MM.1S (cell line): ENCODE measurements at regions not wholly inside any gene's neighbourhood (a gene's known extent, or its start where the extent isn't known, plus 50 kb on each side); places are given as distances from the start of the nearest gene placed in this dataset.

Source experiments
- DNase-seq: peaks from one replicate; pipeline ENCODE4 v3.0.0-alpha.2; 2015
- H2AFZ ChIP-seq: fragments of 300-600 bp; sonication (generic); 2 replicates; pipeline ENCODE4 v1.6.0; 2016; ENCODE audit warnings: antibody characterized with exemption, low read length
- H3F3A ChIP-seq: fragments of 300-600 bp; sonication (generic); 2 replicates; pipeline ENCODE4 v1.6.1; 2016; ENCODE audit warnings: mild to moderate bottlenecking, antibody characterized with exemption, low read length, moderate library complexity, mixed read lengths; ENCODE audit not compliant: insufficient read depth
- H3K27ac ChIP-seq: fragments of 300-600 bp; sonication (generic); 2 replicates; pipeline ENCODE4 v1.5.1; 2016; ENCODE audit warnings: mild to moderate bottlenecking, low read length
- H3K27me3 ChIP-seq: fragments of 300-600 bp; sonication (generic); replicated peaks from 2 replicates; pipeline ENCODE4 v1.6.0; 2016; ENCODE audit warnings: low read length; ENCODE audit not compliant: insufficient read depth
- H3K36me3 ChIP-seq: fragments of 300-600 bp; sonication (generic); replicated peaks from 2 replicates; pipeline ENCODE4 v1.6.1; 2016; ENCODE audit warnings: mild to moderate bottlenecking, low read length, mixed read lengths; ENCODE audit not compliant: insufficient read depth
- H3K4me1 ChIP-seq: fragments of 300-600 bp; sonication (generic); 2 replicates; pipeline ENCODE4 v1.6.1; 2016; ENCODE audit warnings: low read length, mixed read lengths
- H3K4me2 ChIP-seq: fragments of 300-600 bp; sonication (generic); 2 replicates; pipeline ENCODE4 v1.6.0; 2016; ENCODE audit warnings: low read depth, low read length
- H3K4me3 ChIP-seq: fragments of 300-600 bp; sonication (generic); 2 replicates; pipeline ENCODE4 v1.5.1; 2016; ENCODE audit warnings: low read length, mixed read lengths
- H3K79me2 ChIP-seq: fragments of 300-600 bp; sonication (generic); 2 replicates; pipeline ENCODE4 v1.6.1; 2016; ENCODE audit warnings: mixed run types, low read length, mixed read lengths
- H3K9ac ChIP-seq: fragments of 300-600 bp; sonication (generic); 2 replicates; pipeline ENCODE4 v1.6.1; 2016; ENCODE audit warnings: low read length, mixed read lengths
- H3K9me2 ChIP-seq: fragments of 300-600 bp; sonication (generic); replicated peaks from 2 replicates; pipeline ENCODE4 v1.6.1; 2016; ENCODE audit warnings: mild to moderate bottlenecking, low read length, mixed read lengths; ENCODE audit not compliant: insufficient read depth
- H3K9me3 ChIP-seq: fragments of 300-600 bp; sonication (generic); replicated peaks from 2 replicates; pipeline ENCODE4 v1.6.1; 2016; ENCODE audit warnings: mild to moderate bottlenecking, low read length, mixed read lengths; ENCODE audit not compliant: insufficient read depth
- H4K20me1 ChIP-seq: fragments of 300-600 bp; sonication (generic); 2 replicates; pipeline ENCODE4 v1.6.1; 2016; ENCODE audit warnings: mild to moderate bottlenecking, low read length, moderate library complexity, mixed read lengths; ENCODE audit not compliant: insufficient read depth
- EZH2 ChIP-seq: fragments of 300-600 bp; sonication (generic); optimal IDR thresholded peaks from 2 replicates; pipeline ENCODE3; 2017; ENCODE audit warnings: low read depth, mild to moderate bottlenecking, antibody characterized with exemption, low read length, mixed read lengths
- EZH2phosphoT487 ChIP-seq: fragments of 300-600 bp; sonication (generic); IDR thresholded peaks from 2 replicates; pipeline ENCODE4 v1.6.1; 2018; ENCODE audit warnings: antibody characterized with exemption, low read length
- TF ChIP-seq, protein P1 (sequence below): fragments of 300-600 bp; sonication (generic); IDR thresholded peaks from 2 replicates; pipeline ENCODE4 v1.5.1; 2016; ENCODE audit warnings: antibody characterized with exemption, low read length, mixed read lengths

DNA sequence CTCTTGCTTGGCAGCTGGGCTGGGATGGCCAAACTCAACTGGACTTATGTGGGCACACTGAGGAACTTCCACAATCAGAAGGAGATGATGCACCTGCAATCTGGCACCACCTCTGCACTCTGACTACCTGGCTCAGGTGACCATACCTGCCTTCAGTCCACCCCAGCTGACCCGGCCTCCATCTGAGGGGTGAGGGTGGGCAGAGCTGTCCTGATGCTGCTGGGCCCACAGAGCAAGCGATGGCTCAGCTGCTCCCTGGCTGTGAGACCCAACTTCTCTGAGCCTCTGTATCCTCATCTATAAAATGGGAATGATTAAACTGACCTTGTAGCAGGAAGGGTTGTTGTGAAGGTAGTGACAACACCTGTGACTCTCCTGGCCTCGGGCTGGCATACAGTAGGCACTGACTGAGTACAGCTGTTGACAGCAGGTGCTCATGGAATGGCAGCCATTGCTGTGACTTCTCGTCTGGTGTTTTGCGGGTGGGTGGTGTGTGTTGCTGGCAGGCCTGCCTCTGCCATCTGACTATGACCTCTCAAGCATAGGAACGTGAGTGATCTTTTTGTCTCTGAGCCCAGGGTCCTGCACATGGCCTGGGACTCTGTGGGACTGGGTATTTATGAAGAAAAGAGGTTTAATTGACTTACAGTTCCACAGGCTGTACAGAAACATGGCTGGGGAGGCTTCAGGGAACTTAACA lies 438.5 kb downstream of the PTPRU start:
- DNase-seq: no peak
- TF ChIP-seq, protein P1, sequence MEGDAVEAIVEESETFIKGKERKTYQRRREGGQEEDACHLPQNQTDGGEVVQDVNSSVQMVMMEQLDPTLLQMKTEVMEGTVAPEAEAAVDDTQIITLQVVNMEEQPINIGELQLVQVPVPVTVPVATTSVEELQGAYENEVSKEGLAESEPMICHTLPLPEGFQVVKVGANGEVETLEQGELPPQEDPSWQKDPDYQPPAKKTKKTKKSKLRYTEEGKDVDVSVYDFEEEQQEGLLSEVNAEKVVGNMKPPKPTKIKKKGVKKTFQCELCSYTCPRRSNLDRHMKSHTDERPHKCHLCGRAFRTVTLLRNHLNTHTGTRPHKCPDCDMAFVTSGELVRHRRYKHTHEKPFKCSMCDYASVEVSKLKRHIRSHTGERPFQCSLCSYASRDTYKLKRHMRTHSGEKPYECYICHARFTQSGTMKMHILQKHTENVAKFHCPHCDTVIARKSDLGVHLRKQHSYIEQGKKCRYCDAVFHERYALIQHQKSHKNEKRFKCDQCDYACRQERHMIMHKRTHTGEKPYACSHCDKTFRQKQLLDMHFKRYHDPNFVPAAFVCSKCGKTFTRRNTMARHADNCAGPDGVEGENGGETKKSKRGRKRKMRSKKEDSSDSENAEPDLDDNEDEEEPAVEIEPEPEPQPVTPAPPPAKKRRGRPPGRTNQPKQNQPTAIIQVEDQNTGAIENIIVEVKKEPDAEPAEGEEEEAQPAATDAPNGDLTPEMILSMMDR: no peak
- TF ChIP-seq EZH2phosphoT487: no peak
- no peak for TF ChIP-seq EZH2
- H3K4me3 ChIP-seq: no peak overlapping the region

DNA sequence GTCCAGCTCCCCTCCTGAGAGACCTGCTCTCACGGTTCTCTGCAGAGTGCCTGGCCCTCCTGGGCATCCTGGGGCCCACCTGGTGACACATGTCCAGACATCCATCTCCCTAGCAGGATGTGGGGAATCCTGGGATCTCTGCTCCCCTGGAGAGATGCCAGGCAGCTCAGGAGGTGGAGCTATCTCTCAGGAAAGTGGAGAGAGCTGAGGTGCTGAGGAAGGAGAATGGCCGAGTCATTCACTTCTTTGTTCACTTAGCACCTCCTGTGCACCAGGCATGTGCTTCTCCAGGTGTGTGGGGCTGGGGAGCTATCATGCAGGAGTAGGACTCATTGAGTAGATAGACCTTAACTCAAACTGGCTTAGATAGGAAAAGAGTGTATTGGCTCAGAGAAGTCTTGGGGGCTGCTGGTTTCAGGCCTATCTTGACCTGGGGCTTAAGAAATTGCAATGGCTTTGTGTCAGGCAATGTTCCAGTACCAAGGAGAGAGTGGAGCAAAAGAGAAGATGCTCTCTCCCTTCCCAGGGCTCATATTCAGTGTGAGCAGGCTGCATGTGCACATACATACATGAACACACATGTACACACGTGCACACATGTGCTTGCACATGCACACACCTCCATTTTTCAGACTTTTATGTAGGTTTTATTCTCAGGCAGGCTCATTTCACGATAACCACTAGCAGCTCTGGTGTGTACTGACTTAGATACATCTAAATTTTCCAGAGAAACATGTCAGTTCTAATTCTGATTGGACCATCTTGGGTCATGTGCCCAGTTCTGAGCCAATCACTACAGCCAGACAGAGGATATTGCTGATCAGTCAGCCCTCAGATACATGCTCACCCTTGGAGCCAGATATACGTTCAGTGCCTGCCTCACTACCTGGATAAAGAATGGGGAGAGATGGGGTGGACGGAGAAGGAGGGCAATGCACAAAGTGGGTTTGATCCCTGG lies 437.6 kb downstream of the PTPRU start:
- Histone ChIP-seq H3K27me3 (peaks cover 63% of the 10 kb centered on the region), H3K9me3 (no peaks in the 10 kb centered on the region), H2AFZ (no peak overlapping the region), H3K9ac (no peak overlapping the region), H3K4me2 (no peak overlapping the region), H3K9me2 (no peaks in the 10 kb centered on the region), H3K27ac (no peak overlapping the region), H3K36me3 (no peaks in the 10 kb centered on the region), H3K4me3 (no peak overlapping the region), H4K20me1 (no peaks in the 10 kb centered on the region), H3K79me2 (no peaks in the 10 kb centered on the region), H3K4me1 (no peaks in the 10 kb centered on the region), H3F3A (no peaks in the 10 kb centered on the region)
- no peak for TF ChIP-seq EZH2phosphoT487
- no peak for TF ChIP-seq EZH2
- TF ChIP-seq, protein P1: no peak
- no peak for DNase-seq

More for the DNA sequence above, 438.5 kb downstream of the PTPRU start:
- no peaks in the 10 kb centered on the region for H3K4me1 ChIP-seq
- H3K9me3 ChIP-seq: no peaks in the 10 kb centered on the region
- H3K27ac ChIP-seq: no peak overlapping the region
- H3K4me2 ChIP-seq: no peak overlapping the region
- H4K20me1 ChIP-seq: no peaks in the 10 kb centered on the region
- no peaks in the 10 kb centered on the region for H3K36me3 ChIP-seq
- H3F3A ChIP-seq: no peaks in the 10 kb centered on the region
- H3K27me3 ChIP-seq: peaks cover 66% of the 10 kb centered on the region
- H2AFZ ChIP-seq: no peak overlapping the region
- no peaks in the 10 kb centered on the region for H3K9me2 ChIP-seq
- H3K9ac ChIP-seq: no peak overlapping the region
- H3K79me2 ChIP-seq: no peaks in the 10 kb centered on the region

DNA sequence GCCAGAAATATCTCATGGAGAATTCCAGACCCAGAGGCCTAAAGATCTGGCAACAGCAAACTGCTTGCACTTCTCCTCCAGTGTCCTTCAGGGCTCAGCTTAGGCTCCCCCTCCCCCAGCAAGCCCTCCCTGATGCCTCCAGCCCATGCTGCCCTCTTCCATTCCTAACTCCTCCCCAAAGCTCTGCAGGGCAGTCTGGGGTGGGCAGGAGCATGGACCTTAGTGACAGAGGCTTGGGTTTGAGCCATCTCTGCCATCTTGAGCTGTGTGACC lies 436.8 kb downstream of the PTPRU start:
- TF ChIP-seq, protein P1: no peak
- no peak for TF ChIP-seq EZH2phosphoT487
- TF ChIP-seq EZH2: no peak
- no peak overlapping the region for H3K27ac ChIP-seq
- no peak for DNase-seq
- H3K79me2 ChIP-seq: no peaks in the 10 kb centered on the region
- no peak overlapping the region for H3K9ac ChIP-seq
- peaks cover 71% of the 10 kb centered on the region for H3K27me3 ChIP-seq
- no peaks in the 10 kb centered on the region for H3K9me2 ChIP-seq
- no peaks in the 10 kb centered on the region for H3K36me3 ChIP-seq
- no peaks in the 10 kb centered on the region for H3F3A ChIP-seq
- no peak overlapping the region for H2AFZ ChIP-seq
- no peak overlapping the region for H3K4me2 ChIP-seq
- H4K20me1 ChIP-seq: no peaks in the 10 kb centered on the region
- H3K4me1 ChIP-seq: no peaks in the 10 kb centered on the region
- H3K9me3 ChIP-seq: no peaks in the 10 kb centered on the region
- H3K4me3 ChIP-seq: no peak overlapping the region
